ENCODE measurements at regions not wholly inside any gene's neighbourhood (a gene's known extent, or its start where the extent isn't known, plus 50 kb on each side); places are given as distances from the start of the nearest gene placed in this dataset.
"Not testable (repeated sequence)": the region's sequence is repeated elsewhere in the genome, so short reads cannot be mapped to it uniquely, and the experiment has no call there.

GRCh38 chr14:53226553-53226952 lies 73.4 kb upstream of the DDHD1 start:
- TF ChIP-seq CTCF (IDR thresholded peaks at IDR 0.05; ENCODE audit: low read depth, low read length), result no peak
- H3K27ac ChIP-seq (ENCODE audit: low read depth, low read length), result no peak overlapping the region
- no peak for DNase-seq (ENCODE audit: low read depth, low spot score)
- H3K27me3 ChIP-seq (ENCODE audit: control insufficient read depth, insufficient read depth, low read length), result no peaks in the 10 kb centered on the region
- ChIA-PET POLR2A (interaction anchor here (0.6 kb wide), 1 partner anchor 939 kb away, joined by 4 read pairs; no protein-coding TSS in a partner anchor), CTCF (interaction anchor here (1.6 kb wide), 1 partner anchor 9 kb away, joined by 8 read pairs; no protein-coding TSS in a partner anchor)
- H3K9me3 ChIP-seq (ENCODE audit: control insufficient read depth, insufficient read depth, low read length), result no peaks in the 10 kb centered on the region
- no peak overlapping the region for H3K4me3 ChIP-seq (ENCODE audit: low read depth, low read length)

GRCh38 chr14:53220914-53221313 lies 67.8 kb upstream of the DDHD1 start:
- H3K4me3 ChIP-seq (ENCODE audit: low read depth, low read length), result no peak overlapping the region
- CTCF ChIA-PET, result no interaction called here
- H3K27ac ChIP-seq (ENCODE audit: low read depth, low read length), result no peak overlapping the region
- H3K9me3 ChIP-seq (ENCODE audit: control insufficient read depth, insufficient read depth, low read length), result no peaks in the 10 kb centered on the region
- no peak for TF ChIP-seq CTCF (IDR thresholded peaks at IDR 0.05; ENCODE audit: low read depth, low read length)
- POLR2A ChIA-PET, result no interaction called here
- DNase-seq (ENCODE audit: low read depth, low spot score), result no peak
- no peaks in the 10 kb centered on the region for H3K27me3 ChIP-seq (ENCODE audit: control insufficient read depth, insufficient read depth, low read length)

GRCh38 chr14:53218161-53218560 lies 65.0 kb upstream of the DDHD1 start:
- no peak for TF ChIP-seq CTCF (IDR thresholded peaks at IDR 0.05; ENCODE audit: low read depth, low read length)
- ChIA-PET POLR2A (no interaction called here), CTCF (interaction anchor here (0.6 to 1.7 kb wide), 10 partner anchors 8 to 653 kb away, joined by 3 to 8 read pairs (median 4); no protein-coding TSS in a partner anchor)
- peak overlapping the region; percentile 61 for H3K4me3 ChIP-seq (ENCODE audit: low read depth, low read length)
- DNase-seq (ENCODE audit: low read depth, low spot score), result no peak
- H3K9me3 ChIP-seq (ENCODE audit: control insufficient read depth, insufficient read depth, low read length), result no peaks in the 10 kb centered on the region
- H3K27me3 ChIP-seq (ENCODE audit: control insufficient read depth, insufficient read depth, low read length), result peaks cover 4% of the 10 kb centered on the region
- H3K27ac ChIP-seq (ENCODE audit: low read depth, low read length), result no peak overlapping the region

- Histone ChIP-seq H3K4me3 (ENCODE audit: low read depth, low read length) (peak overlapping the region; percentile 61), H3K9me3 (ENCODE audit: control insufficient read depth, insufficient read depth, low read length) (no peaks in the 10 kb centered on the region), H3K27me3 (ENCODE audit: control insufficient read depth, insufficient read depth, low read length) (peaks cover 4% of the 10 kb centered on the region), H3K27ac (ENCODE audit: low read depth, low read length) (no peak overlapping the region)
- DNase-seq (ENCODE audit: low read depth, low spot score), result no peak
- ChIA-PET POLR2A (no interaction called here), CTCF (interaction anchor here (0.6 to 1.7 kb wide), 11 partner anchors 9 to 654 kb away, joined by 3 to 8 read pairs (median 4); no protein-coding TSS in a partner anchor)
- peak; percentile 40 for TF ChIP-seq CTCF (IDR thresholded peaks at IDR 0.05; ENCODE audit: low read depth, low read length)
Measured at GRCh38 chr14:53217316-53217994, 64.3 kb upstream of the DDHD1 start.

GRCh38 chr14:53216955-53217315 lies 63.8 kb upstream of the DDHD1 start:
- H3K27me3 ChIP-seq (ENCODE audit: control insufficient read depth, insufficient read depth, low read length); POLR2A ChIA-PET; DNase-seq (ENCODE audit: low read depth, low spot score); H3K9me3 ChIP-seq (ENCODE audit: control insufficient read depth, insufficient read depth, low read length); H3K4me3 ChIP-seq (ENCODE audit: low read depth, low read length); H3K27ac ChIP-seq (ENCODE audit: low read depth, low read length): not testable (repeated sequence)
- CTCF ChIA-PET, result interaction anchor here (1.0 to 1.7 kb wide), 6 partner anchors 9 to 321 kb away, joined by 3 to 8 read pairs (median 4); no protein-coding TSS in a partner anchor

GRCh38 chr14:53216478-53216877 lies 63.4 kb upstream of the DDHD1 start:
- H3K27me3 ChIP-seq (ENCODE audit: control insufficient read depth, insufficient read depth, low read length); POLR2A ChIA-PET; DNase-seq (ENCODE audit: low read depth, low spot score); H3K9me3 ChIP-seq (ENCODE audit: control insufficient read depth, insufficient read depth, low read length); H3K27ac ChIP-seq (ENCODE audit: low read depth, low read length); H3K4me3 ChIP-seq (ENCODE audit: low read depth, low read length): not testable (repeated sequence)
- CTCF ChIA-PET, result interaction anchor here (1.0 to 1.7 kb wide), 2 partner anchors 10 to 51 kb away, joined by 3 to 8 read pairs; no protein-coding TSS in a partner anchor
